HG03103 (cell line): ENCODE measurements at regions not wholly inside any gene's neighbourhood (a gene's known extent, or its start where the extent isn't known, plus 50 kb on each side); places are given as distances from the start of the nearest gene placed in this dataset.
"Not testable (repeated sequence)": the region's sequence is repeated elsewhere in the genome, so short reads cannot be mapped to it uniquely, and the experiment has no call there.

ENCODE experiments used
- ATAC-seq: cut with Tn5 transposase; IDR thresholded peaks from one replicate; pipeline ENCODE4 v1.9.1; 2021; ENCODE audit warnings: low read depth; ENCODE audit not compliant: unreplicated experiment

DNA sequence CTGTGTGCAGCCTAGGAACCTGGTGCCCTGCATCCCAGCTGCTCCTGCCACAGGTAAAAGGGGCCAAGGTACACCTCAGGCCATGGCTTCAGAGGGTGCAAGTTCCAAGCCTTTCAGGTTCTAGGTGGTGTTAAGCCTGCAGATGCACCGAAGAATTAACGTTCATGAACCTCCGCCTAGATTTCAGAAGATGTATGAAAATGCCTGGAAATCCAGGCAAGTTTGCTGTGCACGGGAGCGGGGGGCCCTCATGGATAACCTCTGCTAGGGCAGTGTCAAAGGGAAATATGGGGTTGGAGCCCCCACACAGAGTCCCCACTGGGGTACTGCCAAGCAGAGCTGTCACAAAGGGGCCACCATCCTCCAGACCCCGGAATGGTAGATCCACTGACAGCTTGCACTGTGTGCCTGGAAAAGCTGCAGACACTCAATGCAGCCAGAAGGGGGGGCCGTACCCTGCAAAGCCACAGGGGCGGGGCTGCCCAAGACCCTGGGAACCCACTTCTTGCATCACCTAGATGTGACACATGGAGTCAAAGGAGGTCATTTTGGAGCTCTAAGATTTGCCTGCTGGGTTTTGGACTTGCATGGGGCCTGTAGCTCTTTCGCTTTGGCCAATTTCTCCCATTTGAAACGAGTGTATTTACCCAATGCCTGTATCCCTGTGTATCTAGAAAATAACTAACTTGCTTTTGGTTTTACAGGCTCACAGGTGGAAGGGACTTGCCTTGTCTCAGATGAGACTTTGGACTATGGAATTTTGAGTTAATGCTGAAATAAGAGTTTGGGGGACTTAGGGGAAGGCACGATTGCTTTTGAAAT lies 145.2 kb upstream of the C1QTNF3 start:
- ATAC-seq, result not testable (repeated sequence)

DNA sequence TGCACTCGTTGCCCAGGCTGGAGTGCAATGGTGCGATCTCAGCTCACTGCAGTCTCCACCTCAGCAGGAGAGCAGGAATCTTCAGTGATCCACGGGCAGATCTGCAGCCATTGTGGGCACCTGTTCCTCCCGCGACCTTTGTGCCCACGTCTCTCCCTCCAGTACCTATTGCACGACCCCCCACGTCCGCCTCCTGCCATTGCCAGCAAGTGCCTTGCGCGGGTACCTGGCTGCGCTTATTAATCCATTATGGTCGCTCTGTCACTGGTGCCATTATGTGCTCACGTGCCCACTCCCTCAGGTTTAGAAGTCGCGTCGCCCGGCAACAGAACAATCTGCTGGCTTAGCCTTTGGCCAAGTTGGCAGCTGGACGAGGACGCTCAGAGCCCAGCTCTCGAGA lies 146.2 kb upstream of the C1QTNF3 start:
- not testable (repeated sequence) for ATAC-seq

DNA sequence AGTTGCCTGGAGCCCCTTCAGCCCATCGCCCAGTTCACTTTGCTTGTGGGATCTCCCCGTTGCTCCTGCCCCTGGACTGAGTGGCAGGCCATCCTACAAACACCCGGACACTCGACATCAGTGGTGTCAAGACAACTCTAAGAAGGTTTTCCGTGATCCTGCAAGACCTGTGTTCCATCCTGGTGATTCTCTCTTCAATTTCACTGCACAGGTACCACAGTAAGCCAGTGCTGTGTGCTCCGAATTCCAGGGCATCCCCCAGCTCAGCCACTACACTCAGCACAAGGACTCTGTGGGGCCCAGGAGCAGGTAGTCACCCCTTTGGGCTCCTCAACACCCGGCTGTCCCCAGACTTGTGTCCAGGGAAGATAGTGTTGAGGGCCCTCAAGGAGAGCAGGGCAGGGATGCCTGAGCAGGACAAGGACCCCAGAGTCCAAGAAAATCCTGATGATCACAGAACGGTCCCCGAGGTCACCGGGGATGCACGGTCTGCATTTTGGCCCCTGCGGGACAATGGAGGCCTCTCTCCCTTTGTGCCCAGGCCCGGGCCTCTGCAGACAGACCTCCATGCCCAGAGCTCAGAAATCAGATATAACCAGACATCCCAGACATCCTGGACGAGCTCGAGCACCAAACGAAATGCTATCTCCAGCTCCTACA lies 146.9 kb upstream of the C1QTNF3 start:
- not testable (repeated sequence) for ATAC-seq

DNA sequence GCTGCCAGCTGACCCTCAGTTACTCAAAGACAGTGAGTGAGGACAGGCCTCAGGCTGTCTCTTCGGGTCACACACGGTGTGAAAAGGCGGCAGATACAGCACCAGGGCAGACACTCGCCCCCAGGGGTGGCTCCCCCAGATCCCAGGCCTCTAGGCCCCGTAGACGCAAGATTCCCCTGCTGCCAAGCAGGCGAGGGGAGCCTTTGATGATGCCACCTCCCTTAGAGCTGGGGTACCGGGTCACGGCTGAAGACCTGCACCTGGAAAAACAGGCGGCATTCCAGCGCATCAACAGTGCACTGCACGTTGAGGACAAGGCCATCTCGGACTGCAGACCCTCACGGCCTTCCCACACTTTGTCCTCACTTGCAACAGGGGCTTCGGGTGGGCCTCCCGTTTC lies 147.5 kb upstream of the C1QTNF3 start:
- not testable (repeated sequence) for ATAC-seq

DNA sequence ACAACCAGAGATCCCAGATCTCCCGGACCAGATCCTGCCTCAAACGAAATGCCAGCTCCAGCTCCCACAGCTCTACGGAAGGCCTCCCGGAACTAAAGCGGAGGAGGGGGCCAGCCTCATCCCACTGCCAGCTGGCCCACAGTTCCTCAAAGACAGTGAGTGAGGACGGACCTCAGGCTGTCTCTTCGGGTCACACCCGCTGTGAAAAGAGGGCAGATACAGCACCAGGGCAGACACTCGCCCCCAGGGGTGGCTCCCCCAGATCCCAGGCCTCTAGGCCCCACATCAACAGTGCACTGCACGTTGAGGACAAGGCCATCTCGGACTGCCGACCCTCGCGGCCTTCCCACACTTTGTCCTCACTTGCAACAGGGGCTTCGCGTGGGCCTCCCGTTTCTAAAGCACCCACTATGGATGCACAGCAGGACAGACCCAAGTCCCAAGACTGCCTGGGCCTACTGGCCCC lies 148.3 kb upstream of the C1QTNF3 start:
- ATAC-seq, result not testable (repeated sequence)

DNA sequence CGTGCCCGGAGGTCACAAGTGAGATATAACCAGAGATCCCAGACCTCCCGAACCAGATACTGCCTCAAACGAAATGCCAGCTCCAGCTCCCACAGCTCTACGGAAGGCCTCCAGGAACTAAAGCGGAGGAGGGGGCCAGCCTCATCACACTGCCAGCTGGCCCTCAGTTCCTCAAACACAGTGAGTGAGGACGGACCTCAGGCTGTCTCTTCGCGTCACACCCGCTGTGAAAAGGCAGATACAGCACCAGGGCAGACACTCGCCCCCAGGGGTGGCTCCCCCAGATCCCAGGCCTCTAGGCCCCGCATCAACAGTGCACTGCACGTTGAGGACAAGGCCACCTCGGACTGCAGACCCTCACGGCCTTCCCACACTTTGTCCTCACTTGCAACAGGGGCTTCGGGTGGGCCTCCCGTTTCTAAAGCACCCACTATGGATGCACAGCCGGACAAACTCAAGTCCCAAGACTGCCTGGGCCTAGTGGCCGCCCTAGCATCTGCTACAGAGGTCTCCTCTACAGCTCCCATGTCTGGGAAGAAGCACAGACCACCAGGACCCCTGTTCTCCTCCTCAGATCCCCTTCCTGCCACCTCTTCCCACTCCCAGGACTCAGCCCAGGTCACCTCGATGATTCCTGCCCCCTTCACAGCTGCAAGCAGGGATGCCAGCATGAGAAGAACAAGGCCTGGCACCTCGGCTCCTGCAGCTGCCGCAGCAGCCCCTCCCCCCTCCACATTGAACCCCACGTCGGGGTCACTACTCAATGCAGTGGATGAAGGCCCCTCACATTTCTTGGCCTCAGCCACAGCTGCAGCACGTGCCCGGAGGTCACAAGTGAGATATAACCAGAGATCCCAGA lies 149.3 kb upstream of the C1QTNF3 start:
- not testable (repeated sequence) for ATAC-seq

DNA sequence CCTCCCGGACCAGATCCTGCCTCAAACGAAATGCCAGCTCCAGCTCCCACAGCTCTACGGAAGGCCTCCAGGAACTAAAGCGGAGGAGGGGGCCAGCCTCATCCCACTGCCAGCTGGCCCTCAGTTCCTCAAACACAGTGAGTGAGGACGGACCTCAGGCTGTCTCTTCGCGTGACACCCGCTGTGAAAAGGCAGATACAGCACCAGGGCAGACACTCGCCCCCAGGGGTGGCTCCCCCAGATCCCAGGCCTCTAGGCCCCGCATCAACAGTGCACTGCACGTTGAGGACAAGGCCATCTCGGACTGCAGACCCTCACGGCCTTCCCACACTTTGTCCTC lies 149.9 kb upstream of the C1QTNF3 start:
- not testable (repeated sequence) for ATAC-seq

DNA sequence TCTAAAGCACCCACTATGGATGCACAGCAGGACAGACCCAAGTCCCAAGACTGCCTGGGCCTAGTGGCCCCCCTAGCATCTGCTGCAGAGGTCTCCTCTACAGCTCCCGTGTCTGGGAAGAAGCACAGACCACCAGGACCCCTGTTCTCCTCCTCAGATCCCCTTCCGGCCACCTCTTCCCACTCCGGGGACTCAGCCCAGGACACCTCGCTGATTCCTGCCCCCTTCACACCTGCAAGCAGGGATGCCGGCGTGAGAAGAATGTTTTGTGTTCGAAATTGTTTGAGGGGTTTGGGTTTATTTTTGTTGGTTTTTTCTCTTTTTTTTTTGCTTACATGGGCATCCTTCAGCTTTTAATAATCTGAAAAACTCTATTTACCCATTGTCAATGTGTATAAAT lies 150.3 kb upstream of the C1QTNF3 start:
- ATAC-seq, result not testable (repeated sequence)

DNA sequence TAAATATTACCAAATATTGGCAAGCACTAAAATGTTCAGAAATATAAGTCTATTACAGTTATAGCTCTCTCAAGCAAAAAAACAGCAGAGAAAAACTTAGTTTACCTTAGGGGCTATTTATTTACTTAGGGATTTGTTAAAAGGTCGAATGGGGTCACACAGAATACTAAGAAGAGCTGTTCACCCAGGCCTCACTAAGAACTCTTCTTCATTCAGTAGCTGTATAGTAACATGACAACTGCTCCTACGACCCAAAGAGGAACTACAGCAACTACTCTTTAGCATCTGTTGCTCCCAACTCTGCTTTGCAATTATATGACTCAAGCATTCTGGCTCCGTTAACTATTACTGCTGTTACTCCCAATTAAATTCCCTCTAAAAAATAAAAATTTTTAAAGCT lies 150.8 kb upstream of the C1QTNF3 start:
- not testable (repeated sequence) for ATAC-seq

DNA sequence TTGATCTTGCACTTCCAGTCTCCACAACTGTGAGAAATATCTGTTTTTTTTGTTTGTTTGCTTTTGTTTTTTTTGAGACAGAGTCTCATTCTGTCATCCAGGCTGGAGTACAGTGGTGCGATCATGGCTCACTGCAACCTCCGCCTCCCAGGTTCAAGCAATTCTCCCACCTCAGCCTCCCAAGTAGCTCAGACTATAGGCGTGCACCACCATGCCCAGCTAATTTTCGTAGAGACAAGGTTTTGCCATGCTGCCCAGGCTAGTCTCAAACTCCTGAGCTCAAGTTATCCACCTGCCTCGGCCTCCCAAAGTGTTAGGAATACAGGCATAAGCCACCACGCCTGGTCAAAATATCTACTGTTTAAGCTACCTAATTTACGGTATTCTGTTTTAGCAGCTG lies 153.1 kb upstream of the C1QTNF3 start:
- not testable (repeated sequence) for ATAC-seq

DNA sequence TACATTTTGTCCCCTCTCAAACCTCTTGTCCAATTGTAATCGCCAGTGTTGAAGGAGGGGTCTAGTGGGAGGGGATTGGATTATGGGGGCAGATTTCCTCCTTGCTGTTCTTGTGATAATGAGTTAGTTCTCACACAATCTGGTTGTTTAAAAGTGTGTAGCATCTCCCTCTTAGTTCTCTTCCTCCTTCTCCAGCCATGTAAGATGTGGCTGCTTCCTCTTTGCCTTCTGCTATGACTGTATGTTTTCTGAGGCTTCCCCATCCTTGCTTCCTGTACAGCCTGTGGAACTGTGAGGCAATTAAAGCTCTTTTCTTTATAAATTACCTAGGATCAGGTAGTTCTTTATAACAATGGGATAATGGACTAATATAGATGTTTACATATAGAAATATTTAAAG lies 162.3 kb upstream of the C1QTNF3 start:
- ATAC-seq, result not testable (repeated sequence)

DNA sequence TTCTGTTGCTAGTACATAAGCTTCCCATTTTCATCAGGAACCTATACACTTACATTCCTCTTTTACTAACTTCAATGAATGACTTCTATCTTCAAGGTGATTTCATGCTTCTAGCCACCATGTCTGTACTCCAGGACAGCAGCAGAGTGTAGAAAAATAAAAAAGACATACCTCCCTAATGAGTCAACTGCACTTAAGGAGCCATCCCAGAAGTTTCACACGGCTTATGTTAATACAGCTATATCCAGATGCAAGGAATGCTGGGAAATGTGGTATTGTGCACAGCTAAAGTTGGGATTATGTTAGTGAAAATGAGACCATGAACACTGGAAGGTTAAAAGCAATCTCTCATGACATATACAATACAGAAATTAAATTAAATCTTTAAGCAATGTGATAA lies 174.4 kb upstream of the C1QTNF3 start:
- ATAC-seq, result not testable (repeated sequence)

DNA sequence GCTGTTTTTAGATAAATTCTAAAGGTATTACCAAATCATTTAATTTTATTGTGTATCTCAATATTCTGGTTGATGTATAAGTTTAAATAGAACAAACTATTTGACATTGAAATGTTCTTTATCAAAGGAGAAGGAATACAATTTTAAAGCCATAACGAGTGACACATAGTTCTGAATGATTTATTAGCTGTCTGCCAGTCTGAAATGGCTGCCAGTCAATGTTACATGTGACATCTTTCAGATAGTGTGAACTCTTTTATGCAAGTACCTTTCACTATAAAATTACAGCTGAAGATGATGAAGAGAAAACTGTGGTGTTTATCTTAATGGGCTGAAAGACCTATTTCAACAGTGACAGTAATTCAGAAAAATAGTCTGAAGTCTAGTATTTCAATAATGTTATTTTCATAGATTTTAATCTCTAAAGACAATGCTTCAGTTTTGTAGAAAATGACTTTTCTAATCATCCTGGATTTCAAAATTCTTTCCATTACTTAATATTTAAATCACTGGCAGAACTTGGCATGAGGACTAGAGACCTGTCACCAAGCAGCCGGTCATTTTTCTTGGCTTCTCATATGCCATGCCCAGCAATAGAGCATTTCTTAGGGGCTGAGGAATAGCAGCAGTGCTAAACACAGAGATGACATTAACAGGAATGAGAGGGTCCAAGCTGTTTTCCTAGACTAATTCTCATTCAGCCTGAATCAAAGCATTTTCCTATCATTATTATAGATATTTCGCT lies 178.5 kb upstream of the C1QTNF3 start:
- not testable (repeated sequence) for ATAC-seq

DNA sequence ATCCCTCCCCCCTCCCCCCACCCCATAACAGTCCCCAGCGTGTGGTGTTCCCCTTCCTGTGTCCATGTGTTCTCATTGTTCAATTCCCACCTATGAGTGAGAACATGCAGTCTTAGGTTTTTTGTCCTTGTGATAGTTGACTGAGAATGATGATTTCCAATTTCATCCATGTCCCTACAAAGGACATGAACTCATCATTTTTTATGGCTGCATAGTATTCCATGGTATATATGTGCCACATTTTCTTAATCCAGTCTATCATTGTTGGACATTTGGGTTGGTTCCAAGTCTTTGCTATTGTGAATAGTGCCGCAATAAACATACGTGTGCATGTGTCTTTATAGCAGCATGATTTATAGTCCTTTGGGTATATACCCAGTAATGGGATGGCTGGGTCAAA lies 180.1 kb upstream of the C1QTNF3 start:
- not testable (repeated sequence) for ATAC-seq

DNA sequence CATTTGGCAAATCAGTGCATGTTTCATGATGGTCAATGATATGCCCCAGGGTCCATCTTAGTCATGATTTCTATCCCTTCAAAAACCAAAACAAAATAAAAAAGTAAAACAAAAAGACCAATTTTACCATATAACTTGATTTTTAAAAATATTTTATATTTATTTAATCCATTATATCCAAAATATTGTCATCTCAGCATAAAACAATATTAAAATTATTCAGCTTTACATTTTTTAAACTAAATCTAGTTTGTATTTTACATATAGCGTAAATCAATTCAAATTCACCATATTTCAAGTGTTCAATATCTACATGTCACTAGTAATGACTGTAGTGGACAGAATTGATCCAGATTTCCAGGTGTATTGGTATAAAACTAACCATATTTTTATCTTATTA lies 187.4 kb upstream of the C1QTNF3 start:
- not testable (repeated sequence) for ATAC-seq

DNA sequence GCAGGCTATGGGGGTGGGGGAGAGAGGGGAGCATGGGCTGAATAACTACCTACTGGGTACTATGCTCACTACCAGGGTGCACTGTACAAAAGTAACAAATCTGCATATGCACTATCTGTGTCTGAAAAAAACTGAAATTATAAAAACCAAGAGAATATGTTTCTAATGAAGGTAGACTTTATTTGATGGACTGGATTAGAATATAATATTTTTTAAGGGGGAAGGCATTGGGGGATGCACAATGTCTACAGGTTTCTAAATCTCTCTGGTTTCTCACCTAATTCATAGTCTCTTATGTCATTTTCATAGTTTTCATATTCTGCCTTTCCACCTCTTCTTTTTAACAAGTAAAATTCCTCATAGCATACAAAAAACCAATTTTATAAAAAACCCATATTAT lies 200.8 kb upstream of the C1QTNF3 start:
- ATAC-seq, result not testable (repeated sequence)

DNA sequence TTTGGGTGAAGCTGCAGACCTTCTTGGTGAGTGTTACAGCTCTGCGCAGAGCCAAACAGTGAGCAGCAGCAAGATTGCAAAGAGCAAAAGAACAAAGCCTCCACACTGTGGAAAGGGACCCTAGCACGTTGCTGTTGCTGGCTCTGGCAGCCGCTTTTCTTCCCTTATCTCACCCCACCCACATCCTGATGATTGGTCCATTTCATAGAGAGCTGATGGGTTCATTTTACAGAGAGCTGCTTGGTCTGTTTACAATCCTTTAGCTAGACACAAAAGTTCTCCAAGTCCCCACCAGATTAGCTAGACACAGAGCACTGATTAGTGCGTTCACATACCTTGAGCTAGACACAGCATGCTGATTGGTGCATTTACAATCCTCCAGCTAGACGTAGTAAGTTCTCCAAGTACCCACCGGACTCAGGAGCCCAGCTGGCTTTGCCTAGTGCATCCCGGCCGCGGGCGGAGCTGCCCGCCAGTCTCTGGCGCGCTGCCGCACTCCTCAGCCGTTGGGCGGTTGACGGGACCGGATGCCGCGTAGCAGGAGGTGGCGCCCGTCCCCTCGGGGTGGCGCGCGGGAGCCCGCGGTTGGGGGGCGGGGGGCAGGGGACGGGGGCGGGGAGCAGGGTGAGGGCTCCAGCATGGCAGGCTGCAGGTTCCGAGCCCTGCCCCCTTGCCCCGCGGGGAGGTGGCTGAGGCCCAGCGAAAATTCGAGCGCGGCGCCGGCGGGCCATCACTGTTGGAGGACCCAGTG lies 201.4 kb upstream of the C1QTNF3 start:
- peak; percentile 49 for ATAC-seq

DNA sequence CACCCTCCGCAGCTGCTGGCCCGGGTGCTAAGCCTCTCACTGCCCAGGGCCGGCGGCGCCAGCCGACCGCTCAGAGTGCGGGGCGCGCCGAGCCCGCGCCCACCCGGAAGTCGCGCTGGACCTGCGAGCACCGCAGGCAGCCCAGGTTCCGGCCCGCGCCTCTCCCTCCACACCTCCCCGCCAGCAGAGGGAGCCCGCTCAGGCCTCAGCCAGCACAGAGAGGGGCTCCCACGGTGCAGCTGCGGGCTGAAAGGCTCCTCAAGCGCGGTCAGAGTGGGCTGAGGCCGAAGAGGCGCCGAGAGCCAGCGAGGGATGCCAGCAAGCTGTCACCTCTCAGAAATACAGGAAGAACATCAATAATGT lies 202.0 kb upstream of the C1QTNF3 start:
- peak; percentile 61 for ATAC-seq

DNA sequence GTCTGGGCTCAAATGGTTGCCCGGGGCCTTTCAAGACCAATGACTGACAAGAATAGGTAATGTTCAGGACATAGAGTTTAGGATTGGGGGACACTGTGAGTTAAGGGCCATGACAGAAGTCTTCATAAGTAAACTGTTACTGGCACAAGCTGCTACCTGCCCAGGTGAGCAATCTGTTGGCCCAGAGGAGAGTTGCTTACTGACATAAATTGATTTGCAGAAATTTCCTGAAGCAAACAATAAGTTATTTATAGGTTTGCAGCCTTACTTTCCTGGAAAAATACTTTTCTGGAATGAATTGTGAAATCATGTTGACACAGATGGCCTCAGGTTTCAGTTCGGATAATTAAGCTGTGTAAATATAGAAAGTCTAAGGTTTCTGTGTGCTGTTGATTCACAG lies 202.8 kb upstream of the C1QTNF3 start:
- not testable (repeated sequence) for ATAC-seq

DNA sequence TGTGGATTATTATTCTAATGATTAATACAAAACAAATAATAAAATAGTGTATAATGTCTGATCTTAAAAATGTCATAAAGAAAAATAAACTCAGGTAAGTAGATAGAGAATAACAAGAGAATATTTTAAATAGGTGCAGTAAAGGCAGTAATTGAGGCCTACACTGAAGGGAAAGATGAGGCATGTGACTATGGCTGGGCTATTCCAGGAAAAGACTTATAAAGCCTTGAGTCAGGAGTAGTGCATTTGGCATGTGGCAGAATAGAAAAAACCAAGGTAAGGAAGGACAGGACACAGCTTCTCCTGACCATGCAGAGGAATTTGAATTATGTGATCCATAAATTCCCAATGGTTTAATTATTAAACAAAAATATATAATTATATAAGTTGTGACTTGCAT lies 215.6 kb upstream of the C1QTNF3 start:
- not testable (repeated sequence) for ATAC-seq
